HG03469 (cell line): ENCODE measurements at regions not wholly inside any gene's neighbourhood (a gene's known extent, or its start where the extent isn't known, plus 50 kb on each side); places are given as distances from the start of the nearest gene placed in this dataset.

Source experiments
- ATAC-seq: cut with Tn5 transposase; IDR thresholded peaks from one replicate; pipeline ENCODE4 v1.9.1; 2021; ENCODE audit warnings: mild to moderate bottlenecking, moderate library complexity, moderate number of reproducible peaks; ENCODE audit not compliant: unreplicated experiment

DNA sequence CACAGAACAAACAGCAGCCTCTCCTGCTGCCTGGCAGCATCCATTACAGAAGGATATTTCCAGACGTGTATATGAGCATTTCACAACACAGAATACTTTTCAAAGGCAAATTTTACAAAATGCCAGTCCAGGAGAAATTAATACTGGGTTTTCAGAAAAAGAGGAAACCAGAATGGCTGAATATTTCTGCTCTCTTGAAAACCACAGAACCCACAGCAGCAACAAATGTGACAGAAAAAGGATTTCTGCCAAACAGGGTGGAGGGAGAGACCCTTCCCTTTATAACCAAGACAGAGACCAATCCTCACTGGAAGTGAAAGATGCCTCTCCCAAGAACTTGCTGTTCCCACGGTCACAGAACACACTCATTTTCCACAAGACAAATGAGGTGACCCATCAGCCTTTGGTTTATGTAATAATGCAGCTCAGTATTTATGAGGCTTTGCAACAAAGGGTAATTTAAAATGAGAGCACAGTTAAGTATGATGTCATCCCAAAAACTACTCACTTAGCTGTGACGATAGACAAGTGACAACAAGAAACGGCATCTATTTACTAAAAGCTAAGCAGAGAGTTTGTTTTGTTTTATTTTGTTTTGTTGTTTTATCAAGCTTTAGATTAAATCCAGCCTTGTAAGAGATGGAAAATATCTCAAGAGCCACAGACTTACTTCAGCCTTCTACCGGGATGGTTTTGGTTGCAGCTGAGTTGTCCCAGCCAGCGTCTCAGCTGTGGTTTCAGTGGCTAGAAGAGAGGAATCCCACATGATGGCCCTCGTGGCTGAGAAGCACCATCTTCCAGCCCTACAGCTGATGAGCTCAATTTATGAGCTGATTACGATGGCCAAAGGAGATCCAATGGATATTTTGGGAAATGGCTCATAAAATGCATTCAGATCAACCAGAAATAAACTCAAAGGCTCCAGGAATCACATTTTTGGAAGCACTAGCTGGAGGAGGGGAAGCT, 249.3 kb upstream of the AGAP1 start:
- ATAC-seq: no peak

DNA sequence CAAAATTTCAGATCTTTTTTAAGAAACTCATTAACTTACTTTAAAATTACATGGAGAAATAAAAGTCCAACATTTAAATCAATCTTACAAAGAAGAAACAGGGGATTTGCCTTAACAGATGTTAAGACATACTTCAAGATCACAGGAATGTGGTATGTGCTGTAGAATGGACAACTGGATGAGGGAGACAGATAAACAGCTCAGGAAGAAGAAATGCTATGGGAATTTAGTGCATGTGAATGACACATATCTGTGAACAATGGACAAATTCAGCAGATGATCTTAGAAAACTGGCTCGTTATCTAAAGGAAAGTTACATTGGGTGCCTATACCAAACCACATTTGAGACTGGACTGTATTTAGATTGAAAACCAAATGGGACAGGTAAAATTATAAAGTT, 246.8 kb upstream of the AGAP1 start:
- no peak for ATAC-seq

DNA sequence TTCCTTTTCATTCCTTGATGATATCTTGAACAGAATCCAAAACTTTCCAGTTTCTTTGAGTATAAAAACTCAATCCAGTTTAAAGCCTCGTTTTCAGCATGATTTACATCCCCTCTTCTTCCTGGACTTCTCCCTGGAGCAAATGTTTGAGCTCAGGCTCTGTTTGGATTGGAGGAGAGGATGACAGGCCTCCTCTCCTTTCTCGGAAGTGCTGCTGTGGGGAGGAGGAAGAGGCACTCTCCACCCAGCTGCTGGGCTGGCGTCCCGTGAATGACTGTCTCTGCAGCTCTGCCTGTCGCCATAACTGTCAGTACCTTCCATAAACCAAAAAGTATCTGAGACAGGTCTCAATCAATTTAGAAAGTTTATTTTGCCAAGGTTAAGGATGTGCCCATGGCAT, 238.2 kb upstream of the AGAP1 start:
- ATAC-seq: no peak

DNA sequence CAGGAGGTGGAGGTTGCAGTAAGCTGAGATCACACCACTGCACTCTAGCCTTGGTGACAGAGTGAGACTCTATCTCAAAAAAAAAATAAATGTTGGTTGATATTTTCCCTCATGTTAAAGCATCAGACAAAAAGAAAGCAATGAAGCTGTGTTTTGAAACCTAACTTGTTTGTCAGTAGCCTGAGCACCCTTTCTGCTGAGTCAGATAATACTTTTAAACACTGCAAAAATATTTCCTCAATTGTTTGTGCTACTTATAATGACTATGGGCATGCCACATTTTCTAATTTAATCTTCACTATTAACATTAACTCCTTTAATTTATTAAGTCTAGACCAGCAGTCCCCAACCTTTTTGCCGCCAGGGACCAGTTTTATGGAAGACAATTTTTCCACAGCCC, 236.3 kb upstream of the AGAP1 start:
- no peak for ATAC-seq

DNA sequence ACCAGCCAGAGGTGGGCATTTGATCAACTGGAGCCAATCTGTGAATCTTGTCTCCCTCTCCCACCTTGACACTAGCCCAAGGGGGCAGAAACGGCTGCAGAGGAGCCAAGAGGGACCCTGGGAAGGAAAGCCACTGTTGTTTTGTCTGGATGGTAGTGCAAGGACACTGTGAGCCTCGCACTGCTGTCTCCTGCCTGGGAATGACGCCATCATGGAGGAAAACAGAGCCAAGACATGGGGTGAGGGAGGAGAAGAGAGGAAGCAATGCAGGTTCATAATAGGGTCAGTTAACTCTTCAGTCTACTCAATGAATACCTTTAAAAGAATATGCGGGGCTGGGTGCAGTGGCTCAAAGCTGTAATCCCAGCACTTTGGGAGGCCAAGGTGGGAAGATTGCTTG, 231.1 kb upstream of the AGAP1 start:
- ATAC-seq: no peak

DNA sequence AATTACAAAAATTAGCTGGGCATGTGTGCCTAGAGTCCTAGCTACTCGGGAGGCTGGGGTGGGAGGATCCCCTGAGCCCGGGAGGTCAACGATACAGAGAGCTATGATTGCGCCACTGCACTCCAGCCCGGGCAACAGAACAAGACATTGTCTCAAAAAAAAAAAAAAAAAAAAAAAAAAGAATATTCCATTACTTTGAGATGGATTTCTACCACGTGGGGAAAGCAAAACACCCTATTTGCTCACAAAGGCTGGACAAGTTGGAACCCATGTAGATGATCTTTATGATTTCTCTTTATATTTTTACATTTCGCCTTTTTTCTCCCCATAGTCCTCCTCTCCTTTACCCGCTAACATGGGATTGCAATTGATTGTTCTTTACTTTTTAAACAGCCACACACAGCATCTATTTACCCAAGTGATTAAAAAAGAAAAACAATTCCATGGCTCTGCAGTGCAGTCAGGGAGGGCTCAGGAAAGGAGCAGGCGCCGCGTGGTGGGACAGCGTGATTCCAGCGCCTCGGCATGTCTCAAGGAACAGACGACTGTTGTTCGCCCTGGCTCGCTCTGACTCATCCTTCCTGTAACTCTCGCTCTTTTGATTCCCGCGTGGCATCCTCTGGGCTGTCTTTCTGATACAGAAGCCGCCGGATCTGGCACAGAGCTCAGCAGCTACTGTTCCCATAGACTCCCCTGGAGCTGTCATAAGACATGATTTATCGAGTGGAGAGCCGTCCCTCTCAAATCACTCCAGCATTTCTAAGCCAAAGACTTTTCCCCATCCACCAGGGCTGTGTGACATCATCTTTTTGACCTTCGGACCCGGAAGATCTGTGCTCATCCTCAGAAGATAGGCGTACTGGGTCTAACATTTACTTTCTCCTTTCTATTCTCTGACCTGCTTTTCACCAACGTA, 230.4 kb upstream of the AGAP1 start:
- ATAC-seq: no peak

DNA sequence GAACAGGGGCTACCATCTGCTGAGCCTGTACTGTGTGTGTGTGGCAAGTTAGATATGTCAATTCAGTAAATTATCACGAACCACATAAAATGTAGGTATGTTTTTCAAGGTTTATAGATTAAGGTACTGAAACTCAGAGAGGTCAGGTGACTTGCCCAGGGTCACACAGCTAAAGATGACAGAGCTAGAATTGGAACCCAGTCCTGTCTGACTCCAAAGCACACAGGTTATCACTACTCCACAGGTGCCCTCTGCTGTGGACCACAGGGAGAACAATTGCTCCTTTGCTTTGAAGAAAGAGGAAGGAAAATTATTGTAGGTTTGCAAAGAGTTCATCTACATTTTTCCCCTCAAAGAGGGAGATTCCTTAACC, 229.7 kb upstream of the AGAP1 start:
- ATAC-seq: no peak

DNA sequence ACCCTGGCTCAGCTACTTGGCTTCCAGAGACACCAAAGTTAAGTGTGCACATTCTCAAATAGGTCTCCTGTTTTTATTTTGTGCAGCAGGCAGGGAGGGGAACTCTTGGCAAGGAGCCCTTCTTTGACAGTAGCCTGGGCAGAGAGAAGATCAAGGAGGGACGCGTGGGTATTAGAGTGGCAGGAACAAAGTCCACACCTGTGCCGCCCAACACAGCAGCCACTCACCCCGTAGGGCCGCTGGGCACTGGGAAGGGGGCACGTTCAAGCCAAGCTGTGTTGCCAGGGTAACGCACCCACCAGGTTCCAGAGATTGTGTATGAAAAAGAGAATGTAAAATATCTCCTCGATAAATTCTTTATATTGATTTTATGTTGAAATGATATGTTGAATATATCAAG, 229.3 kb upstream of the AGAP1 start:
- ATAC-seq: no peak

DNA sequence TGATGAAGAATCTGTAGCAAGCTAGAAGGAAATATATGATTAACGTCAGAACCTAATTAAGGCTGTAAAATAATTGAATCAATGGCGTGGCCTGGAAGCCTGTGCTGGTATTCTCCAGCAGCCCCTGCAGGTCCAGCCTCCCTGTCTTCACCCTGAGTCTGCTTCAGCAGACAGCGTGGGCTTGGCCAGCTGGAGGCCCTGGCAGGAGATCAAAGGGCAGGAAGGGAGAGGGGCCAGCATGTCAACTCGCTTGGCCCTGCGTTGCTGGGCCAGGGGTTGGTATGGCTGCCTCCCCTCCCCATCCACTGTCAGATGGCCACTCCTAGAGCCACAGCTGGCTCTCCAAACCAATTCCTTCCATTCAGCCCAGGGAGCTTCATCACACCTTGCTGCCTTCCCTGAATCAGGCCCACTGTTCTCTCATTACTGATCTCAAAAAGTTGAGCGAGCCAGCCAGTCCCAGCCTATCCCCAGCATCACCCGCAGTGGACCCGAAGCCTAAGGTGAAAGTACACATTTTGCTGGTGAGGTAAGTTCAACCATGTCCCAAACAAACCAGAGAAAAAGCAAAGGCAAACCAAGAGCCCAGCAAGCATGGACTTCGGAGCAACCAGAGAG, 228.4 kb upstream of the AGAP1 start:
- no peak for ATAC-seq

DNA sequence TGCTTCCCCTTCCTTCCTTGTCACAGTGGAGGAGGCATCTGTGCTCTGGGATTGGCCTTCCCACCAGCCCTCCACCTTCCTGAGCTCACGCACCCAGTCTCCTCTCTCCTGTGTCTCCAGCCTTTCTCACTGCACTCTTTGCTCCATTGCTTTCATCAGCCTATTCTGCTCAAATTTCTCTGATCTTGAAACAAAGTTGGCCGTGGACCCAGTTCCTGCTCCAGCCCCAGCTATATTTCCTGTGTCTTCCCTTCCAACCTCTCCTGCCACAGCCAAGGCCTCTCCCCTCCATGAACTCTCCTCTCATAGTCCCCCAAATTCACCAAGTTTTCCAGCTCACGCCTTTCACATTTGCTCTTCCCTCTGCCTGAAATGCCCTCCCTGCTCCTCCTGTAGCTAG, 226.6 kb upstream of the AGAP1 start:
- no peak for ATAC-seq

DNA sequence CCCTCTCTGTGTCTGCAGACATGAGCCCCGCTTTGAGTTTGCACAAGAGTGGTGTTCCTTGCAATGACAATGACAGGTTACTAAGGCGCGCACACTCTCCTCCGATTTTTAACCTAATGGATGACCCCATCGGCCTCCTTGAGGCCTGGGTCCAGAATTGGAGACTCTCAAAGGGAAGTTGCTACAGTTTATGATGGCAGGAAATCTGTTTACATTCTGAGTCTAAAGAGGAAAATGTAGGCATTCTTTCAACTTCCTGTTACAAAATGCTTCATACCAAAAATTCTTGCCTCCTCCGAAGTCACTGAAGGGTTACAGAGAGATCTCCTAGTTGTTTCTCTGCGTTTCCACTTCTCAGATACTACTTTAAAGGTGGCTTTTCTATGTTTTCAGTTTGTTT, 225.3 kb upstream of the AGAP1 start:
- no peak for ATAC-seq

DNA sequence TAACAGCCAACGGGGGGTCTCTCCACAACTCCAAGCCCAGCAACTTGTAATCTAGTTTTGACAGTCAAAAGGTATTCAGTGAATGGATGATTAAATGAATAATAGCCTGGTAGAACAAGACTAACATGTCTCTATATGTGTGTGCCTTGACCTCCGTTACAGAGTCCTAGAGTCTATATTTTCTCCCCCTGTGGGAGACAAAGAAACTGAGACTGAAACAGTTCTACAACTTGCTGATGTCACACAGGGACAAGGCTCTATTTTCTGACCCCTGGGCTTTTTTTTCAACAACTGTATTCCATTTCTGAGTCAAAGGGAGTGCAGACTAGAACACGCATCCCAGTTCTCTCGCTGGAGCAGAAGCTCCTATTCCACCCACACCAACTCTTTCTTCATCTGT, 223.6 kb upstream of the AGAP1 start:
- ATAC-seq: no peak

DNA sequence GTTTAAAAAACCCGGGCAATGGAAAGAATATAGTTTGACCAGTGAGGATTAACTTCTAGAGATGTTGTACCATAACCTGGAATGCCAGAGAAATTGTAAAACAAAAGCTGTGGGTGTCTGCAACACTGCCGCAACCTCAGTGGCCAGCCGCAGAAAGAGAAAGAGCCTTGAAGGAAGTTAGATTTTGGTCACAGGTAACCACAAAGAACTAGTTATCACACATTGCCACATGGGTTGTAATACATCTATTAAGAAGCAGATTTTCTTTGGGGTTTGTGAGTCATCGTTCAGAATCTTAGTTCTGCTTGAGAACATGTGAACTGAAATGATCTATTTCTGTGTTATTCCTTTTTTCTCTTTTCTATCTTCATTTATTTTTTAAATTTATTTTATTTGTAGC, 222.9 kb upstream of the AGAP1 start:
- ATAC-seq: peak; percentile 95

DNA sequence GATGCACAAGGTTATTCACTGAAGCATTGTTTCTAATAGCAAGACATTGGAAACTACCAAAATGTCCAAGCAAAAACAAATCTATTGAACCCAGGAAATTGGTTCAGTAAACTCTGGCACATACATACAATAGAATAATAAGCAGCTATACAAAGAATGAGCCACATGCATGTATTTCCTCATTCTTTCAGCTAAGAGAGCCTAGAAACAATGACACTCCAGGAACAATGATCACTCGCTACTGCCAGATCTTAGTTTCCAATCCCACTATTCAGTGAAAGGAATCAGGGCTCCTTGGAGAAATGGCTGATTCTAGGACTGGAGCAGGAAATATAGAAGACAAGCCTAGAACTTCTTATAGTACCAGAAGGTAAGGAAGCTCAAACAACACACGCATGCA, 221.9 kb upstream of the AGAP1 start:
- no peak for ATAC-seq

DNA sequence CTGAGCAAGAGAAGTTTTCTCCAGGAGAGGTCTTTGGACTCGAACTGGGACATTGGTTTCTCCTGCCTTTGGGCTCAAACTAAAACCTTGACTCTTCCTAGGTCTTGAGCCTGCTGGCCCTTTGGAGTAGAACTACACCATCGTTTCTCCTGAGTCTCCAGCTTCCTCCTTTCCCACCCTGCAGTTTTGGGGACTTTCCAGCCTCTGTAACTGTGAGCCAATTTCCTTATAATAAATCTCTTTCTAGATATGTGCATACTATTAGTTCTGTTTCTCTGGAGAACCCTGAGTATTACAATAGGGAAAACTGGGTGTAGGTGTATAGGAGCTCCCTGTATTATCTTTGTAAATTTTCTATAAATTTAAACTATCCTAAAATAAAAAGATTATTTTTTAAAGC, 219.8 kb upstream of the AGAP1 start:
- no peak for ATAC-seq

DNA sequence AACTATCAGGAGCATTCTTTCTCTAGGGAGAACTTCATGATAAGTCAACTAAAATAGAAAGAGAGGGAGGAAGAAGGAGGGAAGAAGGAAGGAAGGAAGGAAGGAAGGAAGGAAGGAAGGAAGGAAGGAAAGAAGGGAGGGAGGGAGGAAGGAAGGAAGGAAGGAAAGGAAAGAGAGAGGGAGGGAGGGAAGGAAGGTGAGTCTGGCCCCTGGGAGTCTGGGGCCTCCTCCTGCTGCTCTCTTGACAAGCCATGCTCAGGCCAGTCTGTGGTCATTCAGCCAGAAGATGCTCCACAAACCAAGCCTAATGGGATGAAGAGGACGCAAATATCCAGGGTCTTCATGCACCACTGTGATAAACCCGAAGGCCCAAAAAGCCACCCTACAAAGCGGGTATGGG, 216.4 kb upstream of the AGAP1 start:
- no peak for ATAC-seq

DNA sequence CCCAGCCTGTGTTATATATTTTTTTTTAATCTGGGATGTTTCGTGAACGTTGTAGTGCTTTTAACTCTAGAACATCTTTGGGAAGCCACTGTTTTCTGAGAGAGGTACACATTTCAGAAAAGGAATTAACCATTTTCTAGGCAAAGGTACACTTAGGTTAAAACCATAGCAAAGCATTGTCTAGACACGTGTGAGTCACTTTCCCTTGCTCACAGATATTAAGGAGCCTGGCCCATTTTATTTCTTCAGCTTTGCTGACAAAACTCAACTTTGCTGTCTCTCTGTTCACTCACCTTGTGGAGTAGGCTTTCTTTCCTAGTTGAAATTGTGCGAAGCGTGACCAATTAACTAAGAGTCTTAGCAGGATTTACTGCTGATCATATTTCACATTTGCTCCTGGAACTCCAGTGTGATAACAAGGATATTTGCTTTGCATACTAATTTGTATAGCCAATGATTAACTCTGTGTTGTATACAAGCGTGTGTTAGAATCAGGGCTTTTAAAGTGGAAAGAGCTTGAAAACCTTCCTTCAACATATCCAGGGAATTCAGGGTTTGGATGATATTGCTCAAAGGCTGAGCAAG, 215.0 kb upstream of the AGAP1 start:
- no peak for ATAC-seq

DNA sequence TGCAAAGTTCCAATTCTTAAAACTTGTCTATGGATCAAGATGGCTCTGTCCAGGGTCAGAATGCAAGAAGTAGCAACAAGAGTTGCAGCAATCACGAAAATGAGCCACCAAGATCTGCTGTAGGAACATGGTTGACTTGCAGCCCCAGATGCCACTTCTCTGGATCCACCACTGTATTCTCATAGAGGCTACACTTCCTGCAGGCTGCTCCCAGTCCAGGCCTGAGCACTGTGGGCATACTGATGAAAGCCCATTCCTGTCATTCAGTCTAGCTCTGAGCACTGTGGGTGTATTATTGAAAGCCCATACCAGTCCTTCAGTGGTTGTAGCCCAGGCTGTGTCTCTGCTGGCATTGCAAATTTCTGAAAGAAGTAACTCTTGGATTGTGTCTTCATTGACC, 213.9 kb upstream of the AGAP1 start:
- ATAC-seq: no peak

DNA sequence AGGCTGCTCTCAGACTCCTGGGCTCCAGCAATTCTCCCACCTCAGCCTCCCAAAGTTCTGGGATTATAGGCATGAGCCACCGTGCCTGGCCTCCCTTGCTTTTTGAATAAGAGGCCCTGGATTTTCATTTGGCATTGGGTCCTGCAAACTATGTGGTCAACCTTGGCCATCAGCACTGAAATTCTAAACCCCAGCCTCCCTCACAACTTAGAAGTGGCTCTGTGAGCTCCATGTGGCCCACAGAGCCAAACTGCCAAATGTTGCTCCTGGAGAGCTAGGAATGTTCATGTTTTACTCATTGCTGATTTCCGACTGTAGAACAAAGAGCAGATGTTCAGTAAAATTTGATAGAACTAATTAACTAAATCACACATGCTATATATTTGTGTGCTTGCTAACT, 210.6 kb upstream of the AGAP1 start:
- no peak for ATAC-seq

DNA sequence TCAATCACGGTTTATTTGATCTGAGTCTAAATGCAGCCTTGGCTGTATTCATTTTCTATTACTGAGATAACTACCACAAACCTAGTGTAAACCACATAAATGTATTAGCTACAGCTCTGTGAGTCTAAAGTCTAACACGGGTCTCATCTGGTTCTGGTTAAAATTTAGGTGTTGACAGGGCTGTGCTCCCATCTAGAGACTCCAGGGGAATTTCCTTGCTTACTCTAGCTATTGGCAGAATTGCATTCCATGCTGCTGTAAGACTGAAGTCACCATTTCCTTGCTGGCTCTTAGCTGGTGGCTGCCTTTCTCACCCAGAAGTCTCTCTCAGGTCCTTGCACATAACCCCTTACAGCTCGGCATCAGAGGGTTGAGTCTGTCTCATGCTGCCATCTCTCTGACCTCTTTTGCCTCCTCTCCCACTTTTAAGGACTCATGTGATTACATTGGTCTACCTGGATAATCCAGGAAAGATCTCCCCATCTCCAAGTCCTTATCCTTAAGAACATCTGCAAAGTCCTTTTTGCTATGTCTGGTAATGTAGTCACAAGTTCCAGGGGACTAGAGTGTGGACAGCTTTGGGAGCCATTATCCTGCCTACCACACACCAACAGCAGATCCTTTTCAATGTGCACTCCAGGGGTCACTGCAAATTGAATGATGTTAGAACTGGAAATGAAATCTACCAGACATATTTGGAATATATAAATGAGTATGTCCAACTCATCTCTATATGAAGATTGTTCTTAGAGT, 207.0 kb upstream of the AGAP1 start:
- no peak for ATAC-seq

DNA sequence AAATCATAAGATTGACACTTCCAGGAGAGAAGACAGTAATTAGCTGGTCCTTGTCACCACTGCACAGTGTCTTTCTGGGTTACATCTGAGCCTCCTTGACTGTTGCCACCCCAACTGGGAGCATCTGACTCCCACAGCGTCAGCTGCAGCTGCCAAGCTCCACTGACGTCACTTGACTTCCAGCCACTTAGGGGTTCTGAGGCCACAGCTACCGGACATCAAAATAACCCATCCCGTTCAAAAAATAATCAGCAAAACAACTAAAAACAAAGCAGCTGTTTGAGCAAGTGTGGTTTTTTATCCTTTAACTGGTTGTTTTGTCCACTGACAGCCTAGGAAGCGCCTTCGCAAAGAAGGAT, 206.5 kb upstream of the AGAP1 start:
- no peak for ATAC-seq
